Fibroblast of lung (primary cell): ENCODE measurements at regions not wholly inside any gene's neighbourhood (a gene's known extent, or its start where the extent isn't known, plus 50 kb on each side); places are given as distances from the start of the nearest gene placed in this dataset.

Experiments
- CTCF ChIP-seq, 2 donors: IDR thresholded peaks in 1 of 2; conservative IDR thresholded peaks in 1 of 2; 1 replicate in 1 of 2; 2 replicates in 1 of 2; pipeline ENCODE4 v1.5.1; 2011 to 2012; ENCODE audit warnings: low read length in 2 of 2, control low read depth in 1 of 2, inconsistent platforms in 1 of 2, low read depth in 1 of 2, mild to moderate bottlenecking in 1 of 2
- EZH2 ChIP-seq: IDR thresholded peaks from 2 replicates; pipeline ENCODE4 v1.5.1; 2012; ENCODE audit warnings: low read length, control low read depth, mild to moderate bottlenecking; ENCODE audit errors: missing control alignments

- TF ChIP-seq EZH2 (no peak), CTCF (conservative IDR thresholded peaks at IDR 0.05 in 1 of 2, IDR thresholded peaks at IDR 0.05 in 1 of 2; ENCODE audit: low read depth in 1 of 2, low read length in 2 of 2) (no peak)
Observed at GRCh38 chr10:106301146-106301545, 863.4 kb downstream of the SORCS1 start.
